NCI-H524 treated with DMSO at 0.1 percent for 48 hours (cell line): ENCODE measurements at regions not wholly inside any gene's neighbourhood (a gene's known extent, or its start where the extent isn't known, plus 50 kb on each side); places are given as distances from the start of the nearest gene placed in this dataset.

Experiments used
- DNase-seq: peaks from one replicate; lab custom pipeline; 2025; lab: John Stamatoyannopoulos, UW

GRCh38 chr3:74564560-74564959, 49.9 kb downstream of the CNTN3 start:
- DNase-seq, result no peak

GRCh38 chr3:74562558-74563269, 51.7 kb downstream of the CNTN3 start:
- no peak for DNase-seq

- DNase-seq, result no peak
Measured at GRCh38 chr3:74561881-74562280, 52.6 kb downstream of the CNTN3 start.

GRCh38 chr3:74559261-74559660, 55.2 kb downstream of the CNTN3 start:
- DNase-seq, result no peak

- peak; percentile 70 for DNase-seq
Measured at GRCh38 chr3:74550686-74551085, 63.8 kb downstream of the CNTN3 start.

GRCh38 chr3:74546426-74546825, 68.0 kb downstream of the CNTN3 start:
- no peak for DNase-seq

GRCh38 chr3:74542441-74542840, 72.0 kb downstream of the CNTN3 start:
- no peak for DNase-seq

GRCh38 chr3:74539876-74540275, 74.6 kb downstream of the CNTN3 start:
- no peak for DNase-seq

GRCh38 chr3:74538669-74539068, 75.8 kb downstream of the CNTN3 start:
- DNase-seq, result no peak

GRCh38 chr3:74537857-74538256, 76.6 kb downstream of the CNTN3 start:
- no peak for DNase-seq

GRCh38 chr3:74537164-74537563, 77.3 kb downstream of the CNTN3 start:
- DNase-seq, result no peak

GRCh38 chr3:74535281-74535680, 79.2 kb downstream of the CNTN3 start:
- no peak for DNase-seq

- DNase-seq, result no peak
Measured at GRCh38 chr3:74534611-74535010, 79.8 kb downstream of the CNTN3 start.

- DNase-seq, result no peak
Measured at GRCh38 chr3:74532446-74532845, 82.0 kb downstream of the CNTN3 start.

GRCh38 chr3:74531491-74531890, 83.0 kb downstream of the CNTN3 start:
- DNase-seq, result no peak

GRCh38 chr3:74529145-74529544, 85.3 kb downstream of the CNTN3 start:
- DNase-seq, result no peak

GRCh38 chr3:74527566-74527965, 86.9 kb downstream of the CNTN3 start:
- no peak for DNase-seq

- DNase-seq, result no peak
Measured at GRCh38 chr3:74523811-74524210, 90.6 kb downstream of the CNTN3 start.

GRCh38 chr3:74520895-74521294, 93.6 kb downstream of the CNTN3 start:
- DNase-seq, result no peak

- no peak for DNase-seq
Measured at GRCh38 chr3:74518610-74519009, 95.8 kb downstream of the CNTN3 start.

GRCh38 chr3:74516019-74516418, 98.4 kb downstream of the CNTN3 start:
- no peak for DNase-seq

GRCh38 chr3:74515451-74515850, 99.0 kb downstream of the CNTN3 start:
- DNase-seq, result no peak

GRCh38 chr3:74511078-74511477, 103.4 kb downstream of the CNTN3 start:
- DNase-seq, result no peak

- no peak for DNase-seq
Measured at GRCh38 chr3:74510261-74510818, 104.1 kb downstream of the CNTN3 start.
